Natural killer cell (primary cell): ENCODE measurements at regions not wholly inside any gene's neighbourhood (a gene's known extent, or its start where the extent isn't known, plus 50 kb on each side); places are given as distances from the start of the nearest gene placed in this dataset.

Experiments
- ATAC-seq, 3 donors: fragments of 150-1000 bp in 2 of 3; fragments of 200-7000 bp in 1 of 3; cut with Tn5 transposase; 1 replicate in 1 of 3; 2 replicates in 2 of 3; pipeline ENCODE4 v1.10.0; 2021; ENCODE audit warnings: mild to moderate bottlenecking in 2 of 3, moderate library complexity in 2 of 3
- DNase-seq, 2 donors: peaks; one replicate each; pipeline versions ENCODE4 v3.0.0 to v3.0.0-alpha.2; 2013 to 2021; ENCODE audit warnings: mixed read lengths in 1 of 2
- H3K27ac ChIP-seq: one replicate; pipeline ENCODE4 v1.5.1; 2013; ENCODE audit warnings: mild to moderate bottlenecking, low read length
- H3K27me3 ChIP-seq: one replicate; pipeline ENCODE4 v1.6.1; 2013; ENCODE audit warnings: low read length; ENCODE audit not compliant: control insufficient read depth, insufficient read depth
- H3K36me3 ChIP-seq: one replicate; pipeline ENCODE4 v1.6.1; 2013; ENCODE audit warnings: low read length; ENCODE audit not compliant: control insufficient read depth, insufficient read depth
- H3K4me1 ChIP-seq: one replicate; pipeline ENCODE4 v1.6.1; 2013; ENCODE audit warnings: low read length; ENCODE audit not compliant: control insufficient read depth, insufficient read depth
- H3K4me3 ChIP-seq: one replicate; pipeline ENCODE4 v1.5.1; 2013; ENCODE audit warnings: low read length
- H3K9me3 ChIP-seq: one replicate; pipeline ENCODE4 v1.6.1; 2013; ENCODE audit warnings: low read length; ENCODE audit not compliant: control insufficient read depth, insufficient read depth
- H3K27ac Mint-ChIP-seq, 2 donors: one replicate each; pipeline ENCODE4 v1.8.0; 2022; ENCODE audit warnings: mild to moderate bottlenecking in 2 of 2, mixed read lengths in 2 of 2, moderate library complexity in 1 of 2
- H3K27me3 Mint-ChIP-seq, 2 donors: one replicate each; pipeline ENCODE4 v1.8.0; 2022; ENCODE audit warnings: low read depth in 2 of 2, mixed read lengths in 2 of 2
- H3K36me3 Mint-ChIP-seq: one replicate; pipeline ENCODE4 v1.8.0; 2022; ENCODE audit warnings: mixed read lengths
- H3K4me1 Mint-ChIP-seq, 2 donors: one replicate each; pipeline ENCODE4 v1.8.0; 2022; ENCODE audit warnings: mixed read lengths in 2 of 2
- H3K4me3 Mint-ChIP-seq: one replicate; pipeline ENCODE4 v1.8.0; 2022; ENCODE audit warnings: mild to moderate bottlenecking, moderate library complexity, mixed read lengths
- H3K9me3 Mint-ChIP-seq, 2 donors: one replicate each; pipeline ENCODE4 v1.8.0; 2022; ENCODE audit warnings: mixed read lengths in 2 of 2
- WGBS: methylation state at CpG from one replicate; pipeline ENCODE4 v1.1.7; 2013; ENCODE audit warnings: missing lambda C conversion rate; ENCODE audit not compliant: insufficient coverage; 5-methylcytosine and 5-hydroxymethylcytosine counted together
- intact Hi-C: fragments of 100-400 bp; cut with micrococcal nuclease; formaldehyde crosslinking; loops from one replicate; pipeline ENCODE4 v1.14.2; 2022
- TF ChIP-seq, protein P1 (sequence below): fragments of 200-600 bp; IDR thresholded peaks from one replicate; pipeline ENCODE4 v1.8.0; 2022; ENCODE audit warnings: antibody characterized with exemption

- H3K27me3 ChIP-seq: no peaks in the 10 kb centered on the region
- no peak overlapping the region for H3K4me3 ChIP-seq
- DNase-seq: no peak
- H3K9me3 Mint-ChIP-seq: peaks cover 17% of the 10 kb centered on the region in 2 donors
- no peak overlapping the region for H3K4me3 Mint-ChIP-seq
- no peaks in the 10 kb centered on the region for H3K36me3 ChIP-seq
- no peak overlapping the region for H3K27ac ChIP-seq
- no peaks in the 10 kb centered on the region for H3K4me1 ChIP-seq
- ATAC-seq: no peak
- peaks cover 7% of the 10 kb centered on the region for H3K36me3 Mint-ChIP-seq
- no peaks in the 10 kb centered on the region for H3K27me3 Mint-ChIP-seq
- no peaks in the 10 kb centered on the region for H3K9me3 ChIP-seq
- no peaks in the 10 kb centered on the region for H3K4me1 Mint-ChIP-seq
- no peak overlapping the region for H3K27ac Mint-ChIP-seq
- intact Hi-C loops: no loop called here
- TF ChIP-seq, protein P1, sequence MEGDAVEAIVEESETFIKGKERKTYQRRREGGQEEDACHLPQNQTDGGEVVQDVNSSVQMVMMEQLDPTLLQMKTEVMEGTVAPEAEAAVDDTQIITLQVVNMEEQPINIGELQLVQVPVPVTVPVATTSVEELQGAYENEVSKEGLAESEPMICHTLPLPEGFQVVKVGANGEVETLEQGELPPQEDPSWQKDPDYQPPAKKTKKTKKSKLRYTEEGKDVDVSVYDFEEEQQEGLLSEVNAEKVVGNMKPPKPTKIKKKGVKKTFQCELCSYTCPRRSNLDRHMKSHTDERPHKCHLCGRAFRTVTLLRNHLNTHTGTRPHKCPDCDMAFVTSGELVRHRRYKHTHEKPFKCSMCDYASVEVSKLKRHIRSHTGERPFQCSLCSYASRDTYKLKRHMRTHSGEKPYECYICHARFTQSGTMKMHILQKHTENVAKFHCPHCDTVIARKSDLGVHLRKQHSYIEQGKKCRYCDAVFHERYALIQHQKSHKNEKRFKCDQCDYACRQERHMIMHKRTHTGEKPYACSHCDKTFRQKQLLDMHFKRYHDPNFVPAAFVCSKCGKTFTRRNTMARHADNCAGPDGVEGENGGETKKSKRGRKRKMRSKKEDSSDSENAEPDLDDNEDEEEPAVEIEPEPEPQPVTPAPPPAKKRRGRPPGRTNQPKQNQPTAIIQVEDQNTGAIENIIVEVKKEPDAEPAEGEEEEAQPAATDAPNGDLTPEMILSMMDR: no peak
These were observed 691.5 kb upstream of the ARPP21 start for GRCh38 chr3:34947834-34948233.

DNA sequence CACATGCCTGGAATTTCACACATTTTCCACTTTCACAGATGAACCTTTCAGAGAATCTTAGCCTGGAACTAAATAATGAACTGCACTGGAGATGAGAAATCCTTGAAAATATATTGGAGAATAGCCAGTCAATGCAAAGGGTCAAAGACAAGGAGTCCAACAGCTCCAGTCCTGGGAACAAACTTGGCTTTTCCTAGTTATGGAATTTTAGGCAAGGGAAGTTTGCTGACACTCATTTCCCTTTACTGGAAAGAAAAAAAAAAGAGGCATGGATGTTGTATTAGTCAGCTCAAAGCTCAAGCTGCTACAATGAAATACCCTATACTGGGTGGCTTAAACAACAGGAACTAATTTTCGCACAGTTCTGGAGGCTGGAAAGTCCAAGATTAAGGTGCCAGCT lies 690.8 kb upstream of the ARPP21 start:
- Mint-ChIP-seq H3K27ac (no peak overlapping the region), H3K27me3 (no peaks in the 10 kb centered on the region), H3K9me3 (peaks cover 14 to 17% of the 10 kb centered on the region in 2 donors), H3K4me1 (no peaks in the 10 kb centered on the region), H3K4me3 (no peak overlapping the region), H3K36me3 (peaks cover 7% of the 10 kb centered on the region)
- intact Hi-C loops: no loop called here
- TF ChIP-seq, protein P1: no peak
- no peak overlapping the region for H3K4me3 ChIP-seq
- H3K27ac ChIP-seq: no peak overlapping the region
- no peaks in the 10 kb centered on the region for H3K4me1 ChIP-seq
- H3K36me3 ChIP-seq: no peaks in the 10 kb centered on the region
- no peak for ATAC-seq
- H3K27me3 ChIP-seq: no peaks in the 10 kb centered on the region
- DNase-seq: no peak
- H3K9me3 ChIP-seq: peaks cover 2% of the 10 kb centered on the region
- WGBS: 93% methylated on average over 1 of the region's 1 CpG

- ATAC-seq (no peak), DNase-seq (no peak)
- TF ChIP-seq, protein P1: no peak
- Mint-ChIP-seq H3K27me3 (no peaks in the 10 kb centered on the region), H3K36me3 (no peaks in the 10 kb centered on the region), H3K4me1 (no peaks in the 10 kb centered on the region), H3K4me3 (no peak overlapping the region), H3K27ac (no peak overlapping the region), H3K9me3 (peaks cover 13 to 14% of the 10 kb centered on the region in 2 donors)
- Histone ChIP-seq H3K27me3 (no peaks in the 10 kb centered on the region), H3K36me3 (no peaks in the 10 kb centered on the region), H3K9me3 (peaks cover 8% of the 10 kb centered on the region), H3K4me3 (no peak overlapping the region), H3K27ac (no peak overlapping the region), H3K4me1 (no peaks in the 10 kb centered on the region)
- intact Hi-C loops: no loop called here
- WGBS: 64% methylated on average over 1 of the region's 1 CpG
These were observed 683.6 kb upstream of the ARPP21 start for GRCh38 chr3:34955680-34956079.

- H3K36me3 Mint-ChIP-seq: no peaks in the 10 kb centered on the region
- no peak for DNase-seq
- no peak overlapping the region for H3K27ac ChIP-seq
- TF ChIP-seq, protein P1: no peak
- no peak for ATAC-seq
- peaks cover 8% of the 10 kb centered on the region for H3K9me3 ChIP-seq
- H3K4me3 ChIP-seq: no peak overlapping the region
- no peak overlapping the region for H3K4me3 Mint-ChIP-seq
- H3K27me3 Mint-ChIP-seq: no peaks in the 10 kb centered on the region
- no peaks in the 10 kb centered on the region for H3K27me3 ChIP-seq
- H3K4me1 ChIP-seq: no peaks in the 10 kb centered on the region
- no peaks in the 10 kb centered on the region for H3K4me1 Mint-ChIP-seq
- H3K36me3 ChIP-seq: no peaks in the 10 kb centered on the region
- no peak overlapping the region for H3K27ac Mint-ChIP-seq
- 63% methylated on average over 1 of the region's 1 CpG for WGBS
- intact Hi-C loops: no loop called here
- H3K9me3 Mint-ChIP-seq: peaks cover 13 to 14% of the 10 kb centered on the region in 2 donors
These were observed 682.8 kb upstream of the ARPP21 start for GRCh38 chr3:34956511-34956910.
